Spinal cord (tissue), 9 donors: ENCODE measurements at regions not wholly inside any gene's neighbourhood (a gene's known extent, or its start where the extent isn't known, plus 50 kb on each side); places are given as distances from the start of the nearest gene placed in this dataset.
"Not testable (repeated sequence)": the region's sequence is repeated elsewhere in the genome, so short reads cannot be mapped to it uniquely, and the experiment has no call there.

Experiments
- DNase-seq, 6 donors: peaks; one replicate each; pipeline versions ENCODE4 v3.0.0 to v3.0.0-alpha.2; 2013 to 2015; ENCODE audit warnings: low spot score in 6 of 6, low read depth in 4 of 6
- H3K27ac ChIP-seq: one replicate; pipeline ENCODE4 v1.5.1; 2013; ENCODE audit warnings: low read depth, low read length, control low read depth
- H3K27me3 ChIP-seq: one replicate; pipeline ENCODE4 v1.6.1; 2013; ENCODE audit warnings: low read length; ENCODE audit not compliant: control insufficient read depth, insufficient read depth
- H3K36me3 ChIP-seq: one replicate; pipeline ENCODE4 v1.6.1; 2013; ENCODE audit warnings: low read length; ENCODE audit not compliant: control insufficient read depth, insufficient read depth
- H3K4me1 ChIP-seq: one replicate; pipeline ENCODE4 v1.6.1; 2013; ENCODE audit warnings: low read length; ENCODE audit not compliant: control insufficient read depth, insufficient read depth
- H3K4me3 ChIP-seq: one replicate; pipeline ENCODE4 v1.5.1; 2013; ENCODE audit warnings: low read depth, low read length, control low read depth
- H3K9me3 ChIP-seq: one replicate; pipeline ENCODE4 v1.6.1; 2013; ENCODE audit warnings: low read length; ENCODE audit not compliant: control insufficient read depth, insufficient read depth
- WGBS: methylation state at CpG from one replicate; pipeline ENCODE4 v1.1.5; 2013; ENCODE audit warnings: missing lambda C conversion rate; ENCODE audit not compliant: insufficient coverage; 5-methylcytosine and 5-hydroxymethylcytosine counted together
- donor health status: healthy.

DNA sequence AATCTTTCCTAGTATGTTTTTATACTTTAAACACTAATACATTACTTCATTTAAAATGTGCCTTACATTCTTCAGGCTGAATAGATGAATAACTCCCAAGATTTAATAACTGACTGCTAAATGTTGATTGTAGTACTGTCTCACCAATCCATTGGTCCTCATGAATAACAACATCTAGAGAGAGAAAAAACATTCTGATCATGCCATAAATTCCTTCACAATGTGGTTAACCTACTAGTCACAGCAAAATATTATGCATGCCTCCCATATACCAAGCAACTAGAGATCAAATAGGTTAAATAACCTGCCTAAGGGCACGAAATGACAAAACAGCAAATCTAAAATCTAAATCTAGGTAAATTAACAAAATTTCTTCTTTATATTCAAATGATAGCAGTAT, 66.2 kb downstream of the SYT15 start:
- not testable (repeated sequence) for DNase-seq, H3K4me3 ChIP-seq
- no CpG with 5 or more reads among the region's 1 CpG for WGBS

DNA sequence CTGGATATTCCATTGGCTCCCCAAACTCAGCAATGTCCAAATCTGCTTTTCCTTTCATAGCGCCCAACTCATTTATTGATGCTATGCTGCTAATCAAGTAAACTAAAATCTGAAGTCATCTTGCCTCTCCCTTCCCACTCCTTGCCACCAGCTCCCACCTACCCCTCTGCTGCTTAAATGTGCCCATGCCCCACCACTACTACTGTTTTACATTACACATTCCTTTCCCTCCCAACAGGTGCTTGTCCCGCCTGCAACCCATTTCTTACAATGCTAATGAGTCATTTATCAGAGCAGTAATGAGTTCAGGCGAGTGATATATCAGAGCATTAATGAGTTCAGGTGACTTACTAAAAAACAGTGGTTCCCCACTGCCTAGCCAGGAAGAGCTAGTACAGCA, 67.2 kb downstream of the SYT15 start:
- not testable (repeated sequence) for H3K4me3 ChIP-seq, H3K9me3 ChIP-seq, DNase-seq, H3K36me3 ChIP-seq, H3K27me3 ChIP-seq, H3K27ac ChIP-seq, H3K4me1 ChIP-seq
- no CpG with 5 or more reads among the region's 3 CpGs for WGBS

More for the DNA sequence above, 66.2 kb downstream of the SYT15 start:
- not testable (repeated sequence) for H3K27ac ChIP-seq, H3K4me1 ChIP-seq, H3K36me3 ChIP-seq, H3K9me3 ChIP-seq, H3K27me3 ChIP-seq

DNA sequence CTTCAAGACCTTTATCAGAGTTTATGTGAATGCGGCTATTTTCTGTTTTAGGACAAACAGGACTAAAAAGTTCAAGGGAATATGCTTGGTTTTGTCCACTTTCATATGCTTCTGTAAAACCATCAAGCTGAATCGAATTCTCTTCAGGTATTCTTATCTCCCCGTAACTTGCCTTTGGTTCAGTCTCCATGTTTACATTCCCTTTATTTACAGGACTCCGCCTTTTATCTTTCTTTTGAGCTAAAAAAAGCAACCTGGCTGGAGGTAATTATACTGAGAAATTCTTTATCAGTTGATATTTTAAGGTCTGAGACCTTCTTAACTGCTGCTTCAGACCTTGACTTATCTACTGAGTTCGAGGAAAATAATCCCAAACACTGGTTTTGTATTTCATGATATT, 72.0 kb downstream of the SYT15 start:
- not testable (repeated sequence) for H3K36me3 ChIP-seq, H3K27ac ChIP-seq, H3K9me3 ChIP-seq, H3K27me3 ChIP-seq, H3K4me3 ChIP-seq, DNase-seq, H3K4me1 ChIP-seq
- no CpG with 5 or more reads among the region's 5 CpGs for WGBS

DNA sequence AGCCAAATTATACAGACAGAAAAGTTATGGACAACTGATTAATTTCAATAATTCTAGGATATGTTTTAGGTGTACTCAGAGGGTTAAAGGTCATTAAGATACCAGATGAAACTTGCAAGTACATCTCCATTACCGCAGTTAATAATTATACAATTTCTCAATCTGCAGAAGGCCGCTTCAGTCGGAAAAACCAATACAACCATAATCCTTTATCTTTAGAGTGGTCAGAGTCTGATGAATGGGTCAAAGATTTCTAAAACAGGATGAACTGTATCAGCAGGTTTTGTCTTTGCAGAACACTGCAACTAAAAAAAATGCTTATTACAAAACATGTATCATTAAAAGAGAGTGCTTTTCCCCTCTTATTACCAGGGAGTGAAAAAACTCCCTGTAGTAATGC, 78.5 kb downstream of the SYT15 start:
- not testable (repeated sequence) for H3K9me3 ChIP-seq, H3K4me3 ChIP-seq, H3K27me3 ChIP-seq, H3K4me1 ChIP-seq, H3K36me3 ChIP-seq, DNase-seq, H3K27ac ChIP-seq
- WGBS: no CpG with 5 or more reads among the region's 3 CpGs

DNA sequence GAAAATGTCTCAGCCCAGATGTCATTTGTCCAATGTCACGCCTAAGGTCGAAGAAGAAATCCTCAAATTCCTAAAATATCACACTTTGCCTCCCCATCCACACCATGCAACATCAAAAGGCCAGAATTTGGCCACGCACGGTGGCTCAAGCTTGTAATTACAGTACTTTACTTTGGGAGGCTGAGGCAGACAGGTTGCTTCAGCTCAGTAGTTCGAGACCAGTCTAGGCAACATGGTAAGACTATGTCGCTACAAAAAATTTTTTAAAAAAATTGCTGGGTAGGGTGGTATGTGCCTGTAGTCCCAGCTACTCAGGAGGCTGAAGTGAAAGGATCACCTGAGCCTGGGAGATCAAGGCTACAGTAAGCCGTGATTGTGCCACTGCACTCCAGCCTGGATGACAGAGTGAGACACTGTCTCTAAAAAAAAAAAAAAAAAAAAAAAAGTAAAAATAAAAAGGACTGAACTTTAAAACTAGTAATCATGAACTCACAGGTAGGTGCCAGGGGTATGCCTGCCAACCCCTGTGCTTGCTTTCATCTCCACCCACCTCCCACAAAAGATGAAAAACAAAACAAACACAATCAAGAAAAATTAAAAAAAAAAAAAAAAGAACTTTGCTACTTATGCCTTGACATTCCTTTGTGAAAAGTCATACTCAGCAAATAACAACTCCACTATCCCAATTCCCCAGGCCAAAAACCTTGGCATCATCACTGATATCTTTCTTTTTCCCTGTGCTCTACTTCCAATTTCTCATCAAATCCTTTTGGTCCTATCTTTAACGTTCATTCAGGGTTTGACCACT, 81.3 kb downstream of the SYT15 start:
- WGBS: 80% methylated on average over 1 of the region's 8 CpGs
- H3K4me3 ChIP-seq, H3K9me3 ChIP-seq: not testable (repeated sequence)

DNA sequence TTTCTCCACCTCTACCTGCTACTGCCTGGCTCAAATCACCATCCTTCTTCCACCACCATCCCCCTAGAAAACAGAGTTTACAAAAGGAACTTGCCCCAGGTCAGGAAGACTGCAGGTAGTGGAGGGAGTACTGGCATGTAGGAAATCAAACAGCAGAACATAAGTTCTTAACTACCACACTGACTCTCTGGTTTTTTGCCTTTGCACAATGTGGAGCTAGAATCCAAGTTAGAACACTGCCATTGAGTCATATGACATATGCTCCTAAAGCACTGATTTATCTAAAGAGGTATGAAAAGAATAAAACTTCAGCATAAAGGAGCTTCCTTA, 81.9 kb downstream of the SYT15 start:
- not testable (repeated sequence) for H3K27me3 ChIP-seq, H3K9me3 ChIP-seq, H3K27ac ChIP-seq, H3K4me3 ChIP-seq, H3K36me3 ChIP-seq, DNase-seq, H3K4me1 ChIP-seq

More for the DNA sequence above, 81.3 kb downstream of the SYT15 start:
- not testable (repeated sequence) for DNase-seq, H3K36me3 ChIP-seq, H3K27ac ChIP-seq, H3K4me1 ChIP-seq, H3K27me3 ChIP-seq

DNA sequence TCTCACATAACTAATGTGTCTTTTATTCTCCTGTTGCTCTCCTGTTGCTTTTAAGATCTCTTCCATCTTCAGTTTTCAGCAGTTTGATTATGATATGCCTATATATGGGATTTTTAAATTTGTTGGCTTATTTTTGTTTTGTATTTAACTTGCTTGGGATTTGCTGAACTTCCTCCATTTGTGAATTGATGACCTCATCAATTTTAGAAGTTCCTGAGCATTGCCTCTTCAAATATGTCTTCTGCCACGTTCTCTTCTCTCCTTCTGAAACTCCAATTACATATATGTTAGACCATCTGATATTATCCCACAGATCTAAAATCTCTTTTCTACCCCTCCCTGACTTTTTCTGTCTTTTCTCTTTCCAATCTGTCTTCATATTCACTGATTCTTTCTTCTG, 86.6 kb downstream of the SYT15 start:
- DNase-seq, H3K4me1 ChIP-seq, H3K4me3 ChIP-seq, H3K27ac ChIP-seq, H3K36me3 ChIP-seq, H3K9me3 ChIP-seq, H3K27me3 ChIP-seq: not testable (repeated sequence)
- no CpG with 5 or more reads among the region's 1 CpG for WGBS

DNA sequence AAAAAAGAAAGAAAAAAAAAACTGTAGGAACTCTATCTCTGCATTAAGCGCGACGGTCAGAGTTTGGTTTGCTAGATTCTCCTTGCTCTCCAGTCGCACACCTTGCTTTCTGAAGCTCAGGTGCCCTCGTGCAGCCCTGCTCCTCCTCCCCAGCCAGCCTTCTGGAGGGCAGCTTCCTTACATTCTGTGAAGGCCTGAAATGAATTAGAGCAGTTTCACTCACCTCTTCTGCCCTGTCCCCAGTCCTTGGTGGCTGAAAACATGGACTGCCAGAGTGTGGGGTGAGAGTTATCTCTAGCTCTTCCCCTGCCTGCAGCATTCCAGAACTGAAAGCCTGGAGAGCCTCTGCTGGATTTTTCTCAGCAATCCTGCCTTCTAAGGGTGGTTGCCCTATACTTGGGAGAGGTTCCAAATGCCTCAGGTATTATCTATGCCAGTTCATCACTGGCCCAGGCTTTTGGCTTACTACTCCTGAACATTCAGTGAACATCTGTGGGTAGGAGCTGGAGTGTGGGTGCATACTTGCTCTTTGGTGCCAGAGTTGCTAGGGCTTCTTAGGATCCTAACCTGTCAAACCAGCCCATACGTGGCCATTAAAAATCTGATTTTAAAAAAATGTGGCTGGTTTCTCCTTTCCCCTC, 89.5 kb downstream of the SYT15 start:
- H3K4me1 ChIP-seq, H3K36me3 ChIP-seq, DNase-seq, H3K4me3 ChIP-seq, H3K27me3 ChIP-seq, H3K9me3 ChIP-seq, H3K27ac ChIP-seq: not testable (repeated sequence)
- WGBS: 95% methylated on average over 4 of the region's 6 CpGs

DNA sequence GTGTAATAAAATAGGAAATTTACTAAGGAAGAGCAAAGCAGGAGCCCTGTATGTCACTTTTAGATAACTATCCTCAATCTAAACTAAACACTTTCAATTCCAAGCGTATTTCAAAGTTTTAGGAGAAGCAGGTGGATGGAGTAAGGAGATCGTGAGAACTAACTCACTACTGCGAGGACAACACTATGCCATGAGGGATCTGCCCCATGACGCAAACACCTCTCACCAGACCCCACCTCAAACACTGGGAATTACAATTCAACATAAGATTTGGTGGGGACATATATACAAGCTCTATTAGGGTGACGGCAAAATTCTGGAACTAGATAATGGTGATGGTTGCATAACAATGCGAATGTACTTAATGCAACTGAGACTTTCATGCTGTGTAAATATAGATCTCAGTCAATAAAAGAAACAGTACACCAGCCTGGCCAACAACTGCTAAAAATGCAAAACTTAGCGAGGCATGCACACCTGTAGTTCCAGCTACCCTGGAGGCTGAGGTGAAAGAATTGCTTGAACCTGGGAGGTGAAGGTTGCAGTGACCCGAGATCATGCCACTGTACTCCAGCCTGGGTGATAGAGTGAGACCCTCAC, 99.0 kb downstream of the SYT15 start:
- not testable (repeated sequence) for H3K9me3 ChIP-seq
- no CpG with 5 or more reads among the region's 8 CpGs for WGBS

DNA sequence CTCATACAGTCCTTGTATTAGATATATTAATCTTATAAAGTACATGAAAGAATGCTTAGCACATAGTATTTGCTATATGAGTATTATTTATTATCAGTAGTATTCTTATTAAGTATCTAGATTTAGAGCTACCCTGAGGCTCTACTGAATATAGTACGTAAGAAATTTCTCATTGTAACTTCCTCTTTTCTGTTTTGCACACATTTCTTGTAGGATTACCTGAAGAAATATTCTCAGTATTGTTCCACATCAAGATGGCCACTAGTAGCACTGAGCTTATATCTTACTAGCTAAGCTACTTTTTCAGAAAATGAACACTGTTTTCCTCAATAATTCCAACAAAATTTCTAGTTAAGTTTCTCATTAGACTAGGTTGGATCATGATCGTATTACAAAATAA, 112.5 kb downstream of the SYT15 start:
- H3K27me3 ChIP-seq, DNase-seq, H3K27ac ChIP-seq, H3K9me3 ChIP-seq, H3K36me3 ChIP-seq, H3K4me3 ChIP-seq, H3K4me1 ChIP-seq: not testable (repeated sequence)
- WGBS: no CpG with 5 or more reads among the region's 2 CpGs

More for the DNA sequence above, 99.0 kb downstream of the SYT15 start:
- not testable (repeated sequence) for H3K4me3 ChIP-seq, DNase-seq, H3K4me1 ChIP-seq, H3K27me3 ChIP-seq, H3K27ac ChIP-seq, H3K36me3 ChIP-seq
